ENCODE measurements at regions not wholly inside any gene's neighbourhood (a gene's known extent, or its start where the extent isn't known, plus 50 kb on each side); places are given as distances from the start of the nearest gene placed in this dataset.

GRCh38 chr21:26686705-26687104, 113.6 kb upstream of the CYYR1 start:
- TF ChIP-seq CTCF (IDR thresholded peaks at IDR 0.05; ENCODE audit: low read depth, low read length, missing input control) (no peak), HNF4G (IDR thresholded peaks at IDR 0.05) (no peak), ZBTB33 (IDR thresholded peaks at IDR 0.05) (no peak), TAF1 (conservative IDR thresholded peaks at IDR 0.05) (no peak), ATF3 (IDR thresholded peaks at IDR 0.05) (no peak), EGR1 (IDR thresholded peaks at IDR 0.05; ENCODE audit: low read depth in 2 of 2) (no peak), REST (IDR thresholded peaks at IDR 0.05) (no peak)

Data from liver (tissue), 3 donors.